Endothelial cell of umbilical vein (primary cell): ENCODE measurements at regions not wholly inside any gene's neighbourhood (a gene's known extent, or its start where the extent isn't known, plus 50 kb on each side); places are given as distances from the start of the nearest gene placed in this dataset.

Experiments
- BruUV-seq: library from RNA; stranded (reverse); fragments of 400-500 nt; replicated peaks from 2 replicates; lab custom pipeline; 2021; lab: Mats Ljungman, UMichigan
- CTCF ChIA-PET: fragments of 300-600, 350-600 bp; sonication (Branson Sonifier 250); formaldehyde crosslinking; loops from one replicate; lab custom pipeline; 2021; ENCODE audit warnings: antibody characterized with exemption, inconsistent platforms; lab: Charles Lee
- POLR2A ChIA-PET: fragments of 300-600, 350-600 bp; sonication (Branson Sonifier 250); formaldehyde crosslinking; loops from one replicate; lab custom pipeline; 2021; ENCODE audit warnings: antibody characterized with exemption, inconsistent platforms; lab: Charles Lee
- DNase-seq: peaks from one replicate; pipeline ENCODE4 v3.0.0-alpha.2; 2011; ENCODE audit warnings: low read depth, low spot score
- FAIRE-seq: peaks from 2 replicates; lab custom pipeline; 2011; peaks lifted over from hg19 to GRCh38; lab: Jason Lieb, UNC
- H2AFZ ChIP-seq: 2 replicates; pipeline ENCODE4 v1.6.0; 2012; ENCODE audit warnings: low read depth, low read length, control low read depth, inconsistent platforms
- H3K27ac ChIP-seq: 2 replicates; pipeline ENCODE4 v1.5.1; 2011; ENCODE audit warnings: low read depth, mild to moderate bottlenecking, control low read depth, low read length, moderate library complexity; ENCODE audit not compliant: insufficient read depth
- H3K27me3 ChIP-seq, 2 experiments: 2 replicates each; pipeline versions ENCODE4 v1.6.0 to v1.6.1; 2011; ENCODE audit warnings: low read length in 2 of 2, mixed read lengths in 1 of 2; ENCODE audit not compliant: control insufficient read depth in 2 of 2, insufficient read depth in 2 of 2
- H3K36me3 ChIP-seq, 2 experiments: 2 replicates in 1 of 2; 3 replicates in 1 of 2; pipeline ENCODE4 v1.5.1; 2011; ENCODE audit warnings: low read length in 2 of 2, mild to moderate bottlenecking in 1 of 2, moderate library complexity in 1 of 2; ENCODE audit not compliant: control insufficient read depth in 2 of 2, insufficient read depth in 2 of 2; ENCODE audit errors: extremely low read depth in 1 of 2
- H3K4me1 ChIP-seq: 3 replicates; pipeline ENCODE4 v1.5.1; 2011; ENCODE audit warnings: mild to moderate bottlenecking, low read length; ENCODE audit not compliant: control insufficient read depth, insufficient read depth; ENCODE audit errors: extremely low read depth
- H3K4me2 ChIP-seq: 2 replicates; pipeline ENCODE4 v1.6.1; 2011; ENCODE audit warnings: low read length, control low read depth, mixed read lengths; ENCODE audit not compliant: insufficient read depth
- H3K4me3 ChIP-seq, 3 experiments: fragments of 200-600 bp in 1 of 3; sonication (generic), shearing (Covaris generic) in 1 of 3; replicated peaks in 1 of 3; 2 replicates each; pipeline ENCODE4 v1.5.1; 2011 to 2016; ENCODE audit warnings: control low read depth in 3 of 3, low read length in 3 of 3, mild to moderate bottlenecking in 2 of 3, inconsistent platforms in 1 of 3, low read depth in 1 of 3, moderate library complexity in 1 of 3; ENCODE audit not compliant: insufficient read depth in 1 of 3
- H3K79me2 ChIP-seq: 2 replicates; pipeline ENCODE4 v1.6.0; 2012; ENCODE audit warnings: low read length, inconsistent platforms; ENCODE audit not compliant: control insufficient read depth, insufficient read depth
- H3K9ac ChIP-seq: replicated peaks from 2 replicates; pipeline ENCODE3; 2011; ENCODE audit warnings: low read length, control low read depth; ENCODE audit not compliant: insufficient read depth; ENCODE audit errors: extremely low read depth
- H3K9me1 ChIP-seq: replicated peaks from 3 replicates; pipeline ENCODE4 v1.6.0; 2011; ENCODE audit warnings: mild to moderate bottlenecking, low read length; ENCODE audit not compliant: control insufficient read depth, insufficient read depth; ENCODE audit errors: extremely low read depth
- H3K9me3 ChIP-seq: replicated peaks from 2 replicates; pipeline ENCODE4 v1.5.1; 2012; ENCODE audit warnings: low read length, inconsistent platforms; ENCODE audit not compliant: control insufficient read depth, insufficient read depth
- H4K20me1 ChIP-seq: replicated peaks from 2 replicates; pipeline ENCODE3; 2011; ENCODE audit warnings: mild to moderate bottlenecking, low read length; ENCODE audit not compliant: control insufficient read depth, insufficient read depth; ENCODE audit errors: extremely low read depth
- EZH2 ChIP-seq: IDR thresholded peaks from 2 replicates; pipeline ENCODE4 v1.6.1; 2012; ENCODE audit warnings: borderline replicate concordance, low read depth, mild to moderate bottlenecking, moderate library complexity, low read length, inconsistent platforms; ENCODE audit not compliant: severe bottlenecking
- FOS ChIP-seq: IDR thresholded peaks from 2 replicates; pipeline ENCODE4 v1.6.1; 2011; ENCODE audit warnings: mild to moderate bottlenecking, low read length, moderate library complexity, borderline replicate concordance; ENCODE audit not compliant: insufficient read depth
- GATA2 ChIP-seq: IDR thresholded peaks from 2 replicates; pipeline ENCODE4 v1.7.0; 2011; ENCODE audit warnings: low read depth, mild to moderate bottlenecking, moderate library complexity, mixed read lengths, low read length; ENCODE audit not compliant: insufficient read length, insufficient read depth
- JUN ChIP-seq: IDR thresholded peaks from 2 replicates; pipeline ENCODE4 v1.6.1; 2011; ENCODE audit warnings: borderline replicate concordance, low read depth; ENCODE audit not compliant: insufficient read length, insufficient read depth
- MYC ChIP-seq: IDR thresholded peaks from one replicate; pipeline ENCODE4 v1.6.1; 2011; ENCODE audit warnings: mild to moderate bottlenecking, low read depth, low read length
- POLR2A ChIP-seq: IDR thresholded peaks from 2 replicates; pipeline ENCODE4 v1.6.1; 2012; ENCODE audit warnings: low read depth, mild to moderate bottlenecking, control low read depth, low read length
- POLR2AphosphoS5 ChIP-seq: IDR thresholded peaks from 2 replicates; pipeline ENCODE4 v1.6.1; 2012; ENCODE audit warnings: low read depth, mild to moderate bottlenecking, control low read depth, low read length, moderate library complexity; ENCODE audit not compliant: insufficient read depth
- dilution Hi-C: fragments of 300-500 bp; cut with MboI; formaldehyde crosslinking; loops from one replicate; pipeline ENCODE4 v1.15.0; 2019; ENCODE audit warnings: low sequenced_read_pairs; ENCODE audit not compliant: extremely low pct_ligation_motif_present
- intact Hi-C: fragments of 100-400 bp; cut with micrococcal nuclease; formaldehyde crosslinking; loops from one replicate; pipeline ENCODE4 v1.10.0; 2022
- TF ChIP-seq, protein P1 (sequence below), 2 donors: IDR thresholded peaks; 1 replicate in 1 of 2; 2 replicates in 1 of 2; pipeline ENCODE4 v1.5.1; 2011; ENCODE audit warnings: low read length in 2 of 2, mild to moderate bottlenecking in 2 of 2, moderate library complexity in 2 of 2, control low read depth in 1 of 2, inconsistent platforms in 1 of 2, low read depth in 1 of 2; ENCODE audit not compliant: insufficient read depth in 1 of 2; ENCODE audit errors: extremely low read depth in 1 of 2
- TF ChIP-seq, protein P2 (sequence below): IDR thresholded peaks from 2 replicates; pipeline ENCODE4 v1.6.1; 2011; ENCODE audit not compliant: insufficient read depth, insufficient read length

DNA sequence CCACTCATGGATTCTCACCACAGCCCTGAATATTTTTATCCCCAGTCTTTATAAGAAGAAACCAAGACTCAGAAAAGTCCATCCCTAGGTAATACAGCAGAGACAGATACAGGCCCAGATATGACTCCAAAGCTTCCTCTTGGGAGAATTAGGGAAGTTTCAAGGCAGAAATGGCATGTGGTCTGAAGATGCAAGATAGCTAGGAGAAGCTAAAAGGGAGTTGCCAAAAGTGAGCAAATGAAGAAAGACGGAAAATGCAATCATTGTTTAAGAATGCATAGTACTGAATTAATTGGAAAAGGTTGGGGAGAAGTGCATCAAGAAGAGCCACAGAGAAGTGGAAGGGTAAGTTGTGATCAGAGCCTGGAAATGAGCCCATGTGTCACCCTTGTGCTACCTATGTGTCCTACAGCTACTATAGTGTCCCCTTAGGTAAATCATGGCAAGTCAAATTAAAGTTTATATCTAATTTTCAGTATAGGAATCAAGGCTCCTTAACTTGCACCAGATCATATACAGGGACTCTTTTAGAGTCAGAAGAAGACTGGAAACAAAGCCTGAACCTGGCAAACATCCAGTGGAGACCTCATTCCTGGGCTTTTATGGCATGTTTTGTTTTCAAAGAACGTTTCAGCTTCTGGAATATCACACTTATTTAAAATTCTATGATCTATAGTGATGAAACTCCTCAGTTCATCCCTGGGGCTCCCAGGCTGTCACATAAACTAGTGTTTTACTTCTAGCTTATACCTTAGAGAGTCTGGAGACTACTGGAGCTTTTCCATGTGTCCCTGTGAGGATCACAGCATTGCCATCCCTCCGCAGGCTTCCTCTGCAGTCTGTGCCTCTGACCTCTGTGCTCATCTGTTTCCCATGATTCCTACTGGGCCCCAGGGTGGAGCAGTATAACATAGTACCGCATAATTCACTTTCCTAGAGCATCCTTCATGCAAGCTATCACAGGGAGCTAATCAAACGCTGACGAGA, 189.0 kb upstream of the CDKN3 start:
- Histone ChIP-seq H2AFZ (no peak overlapping the region), H3K27ac (no peak overlapping the region), H3K4me3 (no peak overlapping the region), H4K20me1 (no peaks in the 10 kb centered on the region), H3K9ac (no peak overlapping the region), H3K9me1 (no peaks in the 10 kb centered on the region), H3K4me2 (no peak overlapping the region), H3K9me3 (no peaks in the 10 kb centered on the region), H3K4me1 (peaks cover 24% of the 10 kb centered on the region), H3K36me3 (no peaks in the 10 kb centered on the region), H3K27me3 (no peaks in the 10 kb centered on the region), H3K79me2 (no peaks in the 10 kb centered on the region)
- intact Hi-C loops (no loop called here), dilution Hi-C loops (no loop called here)
- peak; percentile 56 for DNase-seq
- POLR2A ChIA-PET = no interaction called here
- FAIRE-seq = no peak
- no TSS peak for BruUV-seq
- CTCF ChIA-PET = interaction anchor here (0.9 to 2.4 kb wide), 6 partner anchors 13 to 131 kb away, joined by 3 to 8 read pairs (median 3); no protein-coding TSS in a partner anchor
- TF ChIP-seq MYC (no peak), GATA2 (no peak), FOS (no peak), POLR2A (no peak), EZH2 (no peak), JUN (no peak), POLR2AphosphoS5 (no peak)
- TF ChIP-seq, protein P1, sequence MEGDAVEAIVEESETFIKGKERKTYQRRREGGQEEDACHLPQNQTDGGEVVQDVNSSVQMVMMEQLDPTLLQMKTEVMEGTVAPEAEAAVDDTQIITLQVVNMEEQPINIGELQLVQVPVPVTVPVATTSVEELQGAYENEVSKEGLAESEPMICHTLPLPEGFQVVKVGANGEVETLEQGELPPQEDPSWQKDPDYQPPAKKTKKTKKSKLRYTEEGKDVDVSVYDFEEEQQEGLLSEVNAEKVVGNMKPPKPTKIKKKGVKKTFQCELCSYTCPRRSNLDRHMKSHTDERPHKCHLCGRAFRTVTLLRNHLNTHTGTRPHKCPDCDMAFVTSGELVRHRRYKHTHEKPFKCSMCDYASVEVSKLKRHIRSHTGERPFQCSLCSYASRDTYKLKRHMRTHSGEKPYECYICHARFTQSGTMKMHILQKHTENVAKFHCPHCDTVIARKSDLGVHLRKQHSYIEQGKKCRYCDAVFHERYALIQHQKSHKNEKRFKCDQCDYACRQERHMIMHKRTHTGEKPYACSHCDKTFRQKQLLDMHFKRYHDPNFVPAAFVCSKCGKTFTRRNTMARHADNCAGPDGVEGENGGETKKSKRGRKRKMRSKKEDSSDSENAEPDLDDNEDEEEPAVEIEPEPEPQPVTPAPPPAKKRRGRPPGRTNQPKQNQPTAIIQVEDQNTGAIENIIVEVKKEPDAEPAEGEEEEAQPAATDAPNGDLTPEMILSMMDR (IDR thresholded peaks at IDR 0.05; ENCODE audit: extremely low read depth in 1 of 2, insufficient read depth in 1 of 2, low read depth in 1 of 2, low read length in 2 of 2) = no peak
- TF ChIP-seq, protein P2, sequence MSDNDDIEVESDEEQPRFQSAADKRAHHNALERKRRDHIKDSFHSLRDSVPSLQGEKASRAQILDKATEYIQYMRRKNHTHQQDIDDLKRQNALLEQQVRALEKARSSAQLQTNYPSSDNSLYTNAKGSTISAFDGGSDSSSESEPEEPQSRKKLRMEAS = no peak
